Choroid plexus epithelial cell (primary cell): ENCODE measurements at regions not wholly inside any gene's neighbourhood (a gene's known extent, or its start where the extent isn't known, plus 50 kb on each side); places are given as distances from the start of the nearest gene placed in this dataset.

ENCODE experiments used
- DNase-seq: peaks from one replicate; pipeline ENCODE4 v3.0.0-alpha.2; 2010; ENCODE audit warnings: low read depth
- H3K4me3 ChIP-seq: 2 replicates; pipeline ENCODE4 v1.5.1; 2011; ENCODE audit warnings: low read depth, mild to moderate bottlenecking, control low read depth, low read length, moderate library complexity
- CTCF ChIP-seq: conservative IDR thresholded peaks from 2 replicates; pipeline ENCODE4 v1.5.1; 2011; ENCODE audit warnings: low read depth, mild to moderate bottlenecking, control low read depth, inconsistent platforms, low read length, moderate library complexity

DNA sequence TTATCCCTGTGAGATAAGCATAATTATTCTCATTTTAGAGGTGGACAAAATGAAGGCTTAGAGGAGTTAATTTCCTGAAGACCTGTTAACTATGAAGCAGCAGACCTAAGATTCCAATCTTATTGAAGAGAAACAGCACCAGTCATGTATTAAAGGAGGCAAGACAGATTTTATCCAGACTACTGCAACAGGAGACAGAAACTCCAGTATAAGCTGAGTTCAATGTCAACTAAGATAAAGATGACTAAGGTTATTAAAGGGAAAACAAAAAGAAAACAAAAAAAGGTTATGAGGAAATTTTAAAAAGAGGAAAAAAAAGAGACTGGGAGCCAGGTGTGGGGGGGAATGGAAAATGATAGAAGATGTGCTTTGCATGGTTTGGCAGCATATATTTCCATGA lies 707.7 kb upstream of the NR2F2 start:
- no peak for TF ChIP-seq CTCF
- DNase-seq = no peak

GRCh38 chr15:95624100-95624499 lies 706.4 kb upstream of the NR2F2 start:
- no peak overlapping the region for H3K4me3 ChIP-seq
- DNase-seq = no peak
- no peak for TF ChIP-seq CTCF

More for the DNA sequence above, 707.7 kb upstream of the NR2F2 start:
- no peak overlapping the region for H3K4me3 ChIP-seq

GRCh38 chr15:95624616-95625361 lies 705.7 kb upstream of the NR2F2 start:
- TF ChIP-seq CTCF = no peak
- peak; percentile 43 for DNase-seq
- no peak overlapping the region for H3K4me3 ChIP-seq

DNA sequence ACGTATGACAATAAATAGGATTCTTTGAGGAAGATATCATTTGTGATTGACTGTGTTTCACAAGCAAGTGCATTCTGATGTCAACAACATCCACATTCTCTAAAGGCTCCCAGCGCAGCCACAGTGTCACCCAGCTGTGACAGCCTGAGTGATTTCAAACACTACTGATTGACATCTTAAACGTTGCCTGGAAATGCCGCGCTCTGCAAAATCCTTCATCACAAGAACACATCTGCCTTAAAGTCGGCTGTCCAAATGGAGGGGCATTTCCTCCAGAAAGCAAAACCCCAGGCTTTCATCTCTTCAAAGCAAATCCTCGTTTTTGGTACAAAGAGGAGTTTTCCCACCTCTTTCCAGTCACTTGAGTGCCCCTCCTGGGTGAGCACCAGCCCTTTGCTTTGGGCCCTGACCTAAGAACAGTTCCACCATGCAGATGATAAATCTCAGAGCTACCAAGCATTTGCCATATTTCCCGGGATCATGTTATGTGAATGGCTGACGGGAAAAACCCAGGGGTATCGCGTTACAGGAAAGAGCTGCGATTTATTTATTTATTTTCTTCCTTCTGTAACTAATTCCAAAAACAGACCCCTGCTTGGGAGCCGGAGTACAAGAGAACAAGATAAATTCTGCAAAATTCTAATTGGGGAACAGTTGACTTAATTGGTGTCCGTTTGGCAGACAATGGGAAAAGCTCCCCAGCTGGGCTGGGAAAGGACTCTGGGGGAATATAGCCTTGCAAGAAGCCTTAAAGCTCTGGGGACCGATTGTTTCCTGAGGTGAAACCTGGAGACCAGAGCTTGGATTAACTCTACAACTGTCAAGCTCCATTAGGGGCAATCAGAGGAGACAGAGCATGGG lies 703.8 kb upstream of the NR2F2 start:
- peak; percentile 60 for DNase-seq
- H3K4me3 ChIP-seq = no peak overlapping the region

DNA sequence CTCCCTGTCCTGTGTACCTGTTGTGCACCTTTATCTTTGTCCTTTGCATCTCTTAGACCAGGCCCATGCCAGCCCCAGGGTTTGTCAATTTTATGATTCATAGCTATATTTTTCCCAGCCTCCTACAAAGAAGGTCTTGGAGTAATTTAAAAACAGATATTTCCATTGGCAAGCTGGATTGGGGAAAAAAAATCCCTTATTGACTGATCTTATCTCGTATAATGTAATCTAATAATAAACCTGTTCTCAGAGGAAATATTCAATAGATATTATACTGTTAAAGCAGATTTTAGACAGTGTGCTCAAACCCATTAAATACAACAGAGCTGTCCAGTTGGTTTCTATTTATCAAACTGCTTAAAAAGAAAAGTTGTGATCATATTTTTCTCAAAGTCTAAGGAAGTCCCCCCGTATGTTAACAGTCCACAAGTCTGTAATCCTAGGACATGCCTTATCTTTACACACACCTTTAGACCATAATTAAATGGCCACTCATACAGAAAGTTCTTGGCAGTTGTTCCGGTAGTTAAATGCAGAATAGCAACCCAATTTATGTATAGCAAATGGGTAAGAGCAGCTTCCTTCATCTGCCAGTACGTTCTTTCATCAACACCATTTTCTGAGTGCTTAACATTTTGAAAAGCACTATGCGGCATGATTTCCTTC lies 700.9 kb upstream of the NR2F2 start:
- no peak for TF ChIP-seq CTCF
- H3K4me3 ChIP-seq = no peak overlapping the region
- no peak for DNase-seq

More for the DNA sequence above, 703.8 kb upstream of the NR2F2 start:
- no peak for TF ChIP-seq CTCF

DNA sequence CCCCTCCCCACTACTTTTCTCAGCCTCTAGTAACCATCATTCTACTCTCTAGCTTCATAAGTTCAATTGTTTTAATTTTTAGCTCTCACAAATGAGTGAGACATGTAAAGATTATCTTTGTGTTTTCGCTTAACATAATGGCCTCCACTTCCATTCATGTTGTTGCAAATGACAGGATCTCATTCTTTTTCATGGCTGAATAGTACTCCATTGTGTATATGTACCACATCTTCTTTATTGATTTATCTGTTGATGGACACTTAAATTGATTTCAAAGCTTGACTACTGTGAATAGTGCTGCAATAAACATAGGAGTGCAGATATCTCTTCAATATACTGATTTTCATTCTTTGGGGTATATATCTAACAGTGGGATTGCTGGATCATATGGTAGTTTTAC lies 699.8 kb upstream of the NR2F2 start:
- no peak for TF ChIP-seq CTCF
- DNase-seq = no peak
- no peak overlapping the region for H3K4me3 ChIP-seq
